ENCODE measurements at regions not wholly inside any gene's neighbourhood (a gene's known extent, or its start where the extent isn't known, plus 50 kb on each side); places are given as distances from the start of the nearest gene placed in this dataset.

- no peak overlapping the region for H4K12ac ChIP-seq (ENCODE audit: low read depth, low read length)
- no peaks in the 10 kb centered on the region for H3K27me3 ChIP-seq (ENCODE audit: insufficient read depth, low read length)
- no peak overlapping the region for H3K4ac ChIP-seq (ENCODE audit: low read depth, low read length)
- H3K14ac ChIP-seq (ENCODE audit: low read length): no peak overlapping the region
- no peaks in the 10 kb centered on the region for H3K4me1 ChIP-seq (ENCODE audit: control insufficient read depth in 1 of 2, insufficient read depth in 2 of 2, low read length in 2 of 2)
- no CpG with 5 or more reads among the region's 2 CpGs for WGBS (ENCODE audit: extremely low coverage, insufficient coverage, insufficient read length)
- no peaks in the 10 kb centered on the region for H3K79me2 ChIP-seq (ENCODE audit: control insufficient read depth, insufficient read depth, low read length, poor library complexity)
- H3K9ac ChIP-seq (ENCODE audit: low read length): no peak overlapping the region
- no peak overlapping the region for H4K8ac ChIP-seq (ENCODE audit: low read depth, low read length)
- H3K9me3 ChIP-seq (ENCODE audit: insufficient read depth, low read depth, low read length): no peaks in the 10 kb centered on the region
- H3K4me2 ChIP-seq (ENCODE audit: low read length): no peak overlapping the region
- no peak overlapping the region for H2BK5ac ChIP-seq (ENCODE audit: low read depth, low read length, poor library complexity)
- H3K36me3 ChIP-seq (ENCODE audit: control insufficient read depth in 1 of 2, insufficient read depth in 2 of 2, low read length in 2 of 2): no peaks in the 10 kb centered on the region
- no peak overlapping the region for H2AK5ac ChIP-seq (ENCODE audit: low read length)
- H3K27ac ChIP-seq (ENCODE audit: low read depth, low read length): no peak overlapping the region
- H2AFZ ChIP-seq (ENCODE audit: insufficient read depth, low read length, poor library complexity): no peak overlapping the region
- H3K18ac ChIP-seq (ENCODE audit: low read length): no peak overlapping the region
- DNase-seq: no peak
- no peak overlapping the region for H3K23ac ChIP-seq (ENCODE audit: low read length)
- H3K79me1 ChIP-seq (ENCODE audit: low read length): no peaks in the 10 kb centered on the region
- H2BK120ac ChIP-seq (ENCODE audit: insufficient read depth, low read length, poor library complexity): no peak overlapping the region
- H4K91ac ChIP-seq (ENCODE audit: low read depth, low read length): no peak overlapping the region
- H3K4me3 ChIP-seq (ENCODE audit: low read depth, low read length): no peak overlapping the region
- H2BK12ac ChIP-seq (ENCODE audit: low read length): no peak overlapping the region
Observed at GRCh38 chr5:146940295-146940694, 61.7 kb upstream of the PPP2R2B start.

- Histone ChIP-seq H3K4ac (ENCODE audit: low read depth, low read length) (no peak overlapping the region), H4K12ac (ENCODE audit: low read depth, low read length) (no peak overlapping the region), H3K9ac (ENCODE audit: low read length) (no peak overlapping the region), H3K18ac (ENCODE audit: low read length) (no peak overlapping the region), H2AK5ac (ENCODE audit: low read length) (no peak overlapping the region), H2AFZ (ENCODE audit: insufficient read depth, low read length, poor library complexity) (no peak overlapping the region), H2BK120ac (ENCODE audit: insufficient read depth, low read length, poor library complexity) (no peak overlapping the region), H3K23ac (ENCODE audit: low read length) (no peak overlapping the region), H3K27ac (ENCODE audit: low read depth, low read length) (no peak overlapping the region), H3K9me3 (ENCODE audit: insufficient read depth, low read depth, low read length) (no peaks in the 10 kb centered on the region), H3K36me3 (ENCODE audit: control insufficient read depth in 1 of 2, insufficient read depth in 2 of 2, low read length in 2 of 2) (no peaks in the 10 kb centered on the region), H3K4me2 (ENCODE audit: low read length) (no peak overlapping the region), H2BK5ac (ENCODE audit: low read depth, low read length, poor library complexity) (no peak overlapping the region), H3K14ac (ENCODE audit: low read length) (no peak overlapping the region), H3K79me1 (ENCODE audit: low read length) (no peaks in the 10 kb centered on the region), H4K91ac (ENCODE audit: low read depth, low read length) (no peak overlapping the region), H3K27me3 (ENCODE audit: insufficient read depth, low read length) (no peaks in the 10 kb centered on the region), H3K4me1 (ENCODE audit: control insufficient read depth in 1 of 2, insufficient read depth in 2 of 2, low read length in 2 of 2) (no peaks in the 10 kb centered on the region), H2BK12ac (ENCODE audit: low read length) (no peak overlapping the region), H3K79me2 (ENCODE audit: control insufficient read depth, insufficient read depth, low read length, poor library complexity) (no peaks in the 10 kb centered on the region), H3K4me3 (ENCODE audit: low read depth, low read length) (no peak overlapping the region), H4K8ac (ENCODE audit: low read depth, low read length) (no peak overlapping the region)
- no CpG with 5 or more reads among the region's 3 CpGs for WGBS (ENCODE audit: extremely low coverage, insufficient coverage, insufficient read length)
- no peak for DNase-seq
Observed at GRCh38 chr5:146944019-146944418, 65.5 kb upstream of the PPP2R2B start.

GRCh38 chr5:146944764-146945616 lies 66.4 kb upstream of the PPP2R2B start:
- no CpG with 5 or more reads among the region's 4 CpGs for WGBS (ENCODE audit: extremely low coverage, insufficient coverage, insufficient read length)
- Histone ChIP-seq H3K4me2 (ENCODE audit: low read length) (no peak overlapping the region), H3K36me3 (ENCODE audit: control insufficient read depth in 1 of 2, insufficient read depth in 2 of 2, low read length in 2 of 2) (no peaks in the 10 kb centered on the region), H3K79me2 (ENCODE audit: control insufficient read depth, insufficient read depth, low read length, poor library complexity) (no peaks in the 10 kb centered on the region), H4K12ac (ENCODE audit: low read depth, low read length) (no peak overlapping the region), H3K9ac (ENCODE audit: low read length) (no peak overlapping the region), H3K27ac (ENCODE audit: low read depth, low read length) (no peak overlapping the region), H3K23ac (ENCODE audit: low read length) (no peak overlapping the region), H3K9me3 (ENCODE audit: insufficient read depth, low read depth, low read length) (no peaks in the 10 kb centered on the region), H3K4ac (ENCODE audit: low read depth, low read length) (no peak overlapping the region), H3K4me1 (ENCODE audit: control insufficient read depth in 1 of 2, insufficient read depth in 2 of 2, low read length in 2 of 2) (no peaks in the 10 kb centered on the region), H3K79me1 (ENCODE audit: low read length) (no peaks in the 10 kb centered on the region), H4K8ac (ENCODE audit: low read depth, low read length) (no peak overlapping the region), H3K27me3 (ENCODE audit: insufficient read depth, low read length) (no peaks in the 10 kb centered on the region), H2AFZ (ENCODE audit: insufficient read depth, low read length, poor library complexity) (no peak overlapping the region), H3K18ac (ENCODE audit: low read length) (no peak overlapping the region), H2AK5ac (ENCODE audit: low read length) (no peak overlapping the region), H2BK12ac (ENCODE audit: low read length) (no peak overlapping the region), H2BK5ac (ENCODE audit: low read depth, low read length, poor library complexity) (no peak overlapping the region), H3K14ac (ENCODE audit: low read length) (no peak overlapping the region), H2BK120ac (ENCODE audit: insufficient read depth, low read length, poor library complexity) (no peak overlapping the region), H4K91ac (ENCODE audit: low read depth, low read length) (no peak overlapping the region), H3K4me3 (ENCODE audit: low read depth, low read length) (no peak overlapping the region)
- DNase-seq: no peak

GRCh38 chr5:146945617-146946084 lies 67.1 kb upstream of the PPP2R2B start:
- Histone ChIP-seq H2BK5ac (ENCODE audit: low read depth, low read length, poor library complexity) (no peak overlapping the region), H3K4me3 (ENCODE audit: low read depth, low read length) (no peak overlapping the region), H2AK5ac (ENCODE audit: low read length) (no peak overlapping the region), H3K18ac (ENCODE audit: low read length) (no peak overlapping the region), H4K12ac (ENCODE audit: low read depth, low read length) (no peak overlapping the region), H3K27me3 (ENCODE audit: insufficient read depth, low read length) (no peaks in the 10 kb centered on the region), H3K4ac (ENCODE audit: low read depth, low read length) (no peak overlapping the region), H3K79me2 (ENCODE audit: control insufficient read depth, insufficient read depth, low read length, poor library complexity) (no peaks in the 10 kb centered on the region), H4K91ac (ENCODE audit: low read depth, low read length) (no peak overlapping the region), H4K8ac (ENCODE audit: low read depth, low read length) (no peak overlapping the region), H2BK12ac (ENCODE audit: low read length) (no peak overlapping the region), H3K9ac (ENCODE audit: low read length) (no peak overlapping the region), H2AFZ (ENCODE audit: insufficient read depth, low read length, poor library complexity) (no peak overlapping the region), H3K79me1 (ENCODE audit: low read length) (no peaks in the 10 kb centered on the region), H3K14ac (ENCODE audit: low read length) (no peak overlapping the region), H3K27ac (ENCODE audit: low read depth, low read length) (no peak overlapping the region), H3K4me1 (ENCODE audit: control insufficient read depth in 1 of 2, insufficient read depth in 2 of 2, low read length in 2 of 2) (no peaks in the 10 kb centered on the region), H3K23ac (ENCODE audit: low read length) (no peak overlapping the region), H3K36me3 (ENCODE audit: control insufficient read depth in 1 of 2, insufficient read depth in 2 of 2, low read length in 2 of 2) (no peaks in the 10 kb centered on the region), H3K9me3 (ENCODE audit: insufficient read depth, low read depth, low read length) (no peaks in the 10 kb centered on the region), H3K4me2 (ENCODE audit: low read length) (no peak overlapping the region), H2BK120ac (ENCODE audit: insufficient read depth, low read length, poor library complexity) (no peak overlapping the region)
- no CpG with 5 or more reads among the region's 5 CpGs for WGBS (ENCODE audit: extremely low coverage, insufficient coverage, insufficient read length)
- DNase-seq: no peak

All from trophoblast cell (in vitro differentiated cells and primary cell).